MM.1S (cell line): ENCODE measurements at regions not wholly inside any gene's neighbourhood (a gene's known extent, or its start where the extent isn't known, plus 50 kb on each side); places are given as distances from the start of the nearest gene placed in this dataset.

Experiments used
- DNase-seq: peaks from one replicate; pipeline ENCODE4 v3.0.0-alpha.2; 2015
- H2AFZ ChIP-seq: fragments of 300-600 bp; sonication (generic); 2 replicates; pipeline ENCODE4 v1.6.0; 2016; ENCODE audit warnings: antibody characterized with exemption, low read length
- H3F3A ChIP-seq: fragments of 300-600 bp; sonication (generic); 2 replicates; pipeline ENCODE4 v1.6.1; 2016; ENCODE audit warnings: mild to moderate bottlenecking, antibody characterized with exemption, low read length, moderate library complexity, mixed read lengths; ENCODE audit not compliant: insufficient read depth
- H3K27ac ChIP-seq: fragments of 300-600 bp; sonication (generic); 2 replicates; pipeline ENCODE4 v1.5.1; 2016; ENCODE audit warnings: mild to moderate bottlenecking, low read length
- H3K27me3 ChIP-seq: fragments of 300-600 bp; sonication (generic); replicated peaks from 2 replicates; pipeline ENCODE4 v1.6.0; 2016; ENCODE audit warnings: low read length; ENCODE audit not compliant: insufficient read depth
- H3K36me3 ChIP-seq: fragments of 300-600 bp; sonication (generic); replicated peaks from 2 replicates; pipeline ENCODE4 v1.6.1; 2016; ENCODE audit warnings: mild to moderate bottlenecking, low read length, mixed read lengths; ENCODE audit not compliant: insufficient read depth
- H3K4me1 ChIP-seq: fragments of 300-600 bp; sonication (generic); 2 replicates; pipeline ENCODE4 v1.6.1; 2016; ENCODE audit warnings: low read length, mixed read lengths
- H3K4me2 ChIP-seq: fragments of 300-600 bp; sonication (generic); 2 replicates; pipeline ENCODE4 v1.6.0; 2016; ENCODE audit warnings: low read depth, low read length
- H3K4me3 ChIP-seq: fragments of 300-600 bp; sonication (generic); 2 replicates; pipeline ENCODE4 v1.5.1; 2016; ENCODE audit warnings: low read length, mixed read lengths
- H3K79me2 ChIP-seq: fragments of 300-600 bp; sonication (generic); 2 replicates; pipeline ENCODE4 v1.6.1; 2016; ENCODE audit warnings: mixed run types, low read length, mixed read lengths
- H3K9ac ChIP-seq: fragments of 300-600 bp; sonication (generic); 2 replicates; pipeline ENCODE4 v1.6.1; 2016; ENCODE audit warnings: low read length, mixed read lengths
- H3K9me2 ChIP-seq: fragments of 300-600 bp; sonication (generic); replicated peaks from 2 replicates; pipeline ENCODE4 v1.6.1; 2016; ENCODE audit warnings: mild to moderate bottlenecking, low read length, mixed read lengths; ENCODE audit not compliant: insufficient read depth
- H3K9me3 ChIP-seq: fragments of 300-600 bp; sonication (generic); replicated peaks from 2 replicates; pipeline ENCODE4 v1.6.1; 2016; ENCODE audit warnings: mild to moderate bottlenecking, low read length, mixed read lengths; ENCODE audit not compliant: insufficient read depth
- H4K20me1 ChIP-seq: fragments of 300-600 bp; sonication (generic); 2 replicates; pipeline ENCODE4 v1.6.1; 2016; ENCODE audit warnings: mild to moderate bottlenecking, low read length, moderate library complexity, mixed read lengths; ENCODE audit not compliant: insufficient read depth
- EZH2 ChIP-seq: fragments of 300-600 bp; sonication (generic); optimal IDR thresholded peaks from 2 replicates; pipeline ENCODE3; 2017; ENCODE audit warnings: low read depth, mild to moderate bottlenecking, antibody characterized with exemption, low read length, mixed read lengths
- EZH2phosphoT487 ChIP-seq: fragments of 300-600 bp; sonication (generic); IDR thresholded peaks from 2 replicates; pipeline ENCODE4 v1.6.1; 2018; ENCODE audit warnings: antibody characterized with exemption, low read length
- TF ChIP-seq, protein P1 (sequence below): fragments of 300-600 bp; sonication (generic); IDR thresholded peaks from 2 replicates; pipeline ENCODE4 v1.5.1; 2016; ENCODE audit warnings: antibody characterized with exemption, low read length, mixed read lengths

DNA sequence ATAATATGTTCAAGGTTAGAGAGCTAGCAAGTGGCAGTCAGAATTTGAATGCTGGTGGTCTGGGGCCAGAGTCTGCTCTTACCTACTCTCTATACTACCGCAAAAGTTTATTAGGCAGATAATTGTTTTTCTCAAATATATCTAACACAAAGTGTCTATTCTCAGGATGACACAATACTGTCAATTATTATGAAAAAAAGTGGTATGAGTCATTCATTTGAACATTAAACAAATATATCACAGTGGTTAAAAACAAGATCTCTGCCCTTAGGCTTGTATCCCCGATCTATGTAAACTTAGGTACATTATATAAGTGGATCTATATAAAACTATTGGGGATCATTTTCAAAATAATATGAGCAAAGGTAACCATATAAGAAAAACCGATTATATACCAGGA is 354.9 kb downstream of the CETN3 start:
- no peak overlapping the region for H2AFZ ChIP-seq
- H3K27me3 ChIP-seq = no peaks in the 10 kb centered on the region
- no peaks in the 10 kb centered on the region for H3K36me3 ChIP-seq
- TF ChIP-seq, protein P1, sequence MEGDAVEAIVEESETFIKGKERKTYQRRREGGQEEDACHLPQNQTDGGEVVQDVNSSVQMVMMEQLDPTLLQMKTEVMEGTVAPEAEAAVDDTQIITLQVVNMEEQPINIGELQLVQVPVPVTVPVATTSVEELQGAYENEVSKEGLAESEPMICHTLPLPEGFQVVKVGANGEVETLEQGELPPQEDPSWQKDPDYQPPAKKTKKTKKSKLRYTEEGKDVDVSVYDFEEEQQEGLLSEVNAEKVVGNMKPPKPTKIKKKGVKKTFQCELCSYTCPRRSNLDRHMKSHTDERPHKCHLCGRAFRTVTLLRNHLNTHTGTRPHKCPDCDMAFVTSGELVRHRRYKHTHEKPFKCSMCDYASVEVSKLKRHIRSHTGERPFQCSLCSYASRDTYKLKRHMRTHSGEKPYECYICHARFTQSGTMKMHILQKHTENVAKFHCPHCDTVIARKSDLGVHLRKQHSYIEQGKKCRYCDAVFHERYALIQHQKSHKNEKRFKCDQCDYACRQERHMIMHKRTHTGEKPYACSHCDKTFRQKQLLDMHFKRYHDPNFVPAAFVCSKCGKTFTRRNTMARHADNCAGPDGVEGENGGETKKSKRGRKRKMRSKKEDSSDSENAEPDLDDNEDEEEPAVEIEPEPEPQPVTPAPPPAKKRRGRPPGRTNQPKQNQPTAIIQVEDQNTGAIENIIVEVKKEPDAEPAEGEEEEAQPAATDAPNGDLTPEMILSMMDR = no peak
- TF ChIP-seq EZH2phosphoT487 = no peak
- TF ChIP-seq EZH2 = no peak
- no peaks in the 10 kb centered on the region for H3K4me1 ChIP-seq
- no peak overlapping the region for H3K9ac ChIP-seq
- no peak overlapping the region for H3K4me2 ChIP-seq
- no peaks in the 10 kb centered on the region for H3K9me2 ChIP-seq
- no peak for DNase-seq
- H3F3A ChIP-seq = no peaks in the 10 kb centered on the region
- H3K9me3 ChIP-seq = no peaks in the 10 kb centered on the region
- H3K4me3 ChIP-seq = no peak overlapping the region
- no peaks in the 10 kb centered on the region for H3K79me2 ChIP-seq
- no peak overlapping the region for H3K27ac ChIP-seq
- H4K20me1 ChIP-seq = no peaks in the 10 kb centered on the region

DNA sequence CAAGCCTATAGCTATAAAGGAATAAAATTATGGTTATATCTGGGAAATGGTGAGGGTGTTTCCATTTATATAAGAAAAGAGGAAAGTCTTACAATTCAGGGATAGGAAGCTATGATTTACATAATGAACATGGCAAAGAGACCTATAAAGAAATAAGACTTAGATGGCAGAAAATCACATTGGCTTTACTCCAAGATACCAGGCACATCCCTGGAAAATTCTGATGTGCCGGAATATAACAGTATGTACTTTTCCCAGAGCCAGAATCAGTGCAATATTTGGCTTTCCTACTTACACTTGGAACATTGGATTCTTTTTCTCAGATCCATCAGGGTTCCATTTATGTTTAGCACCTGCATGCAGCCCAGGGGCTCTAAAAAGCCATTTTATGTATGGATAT is 357.8 kb downstream of the CETN3 start:
- H2AFZ ChIP-seq = no peak overlapping the region
- H3K27ac ChIP-seq = no peak overlapping the region

GRCh38 chr5:90050103-90050502 is 359.5 kb downstream of the CETN3 start:
- Histone ChIP-seq H3K27me3 (no peaks in the 10 kb centered on the region), H3K9me2 (no peaks in the 10 kb centered on the region), H3K36me3 (no peaks in the 10 kb centered on the region), H3K79me2 (no peaks in the 10 kb centered on the region), H3K27ac (no peak overlapping the region), H3K4me1 (no peaks in the 10 kb centered on the region), H4K20me1 (no peaks in the 10 kb centered on the region), H3K9ac (no peak overlapping the region), H3K4me3 (no peak overlapping the region), H3K4me2 (no peak overlapping the region), H3K9me3 (no peaks in the 10 kb centered on the region), H3F3A (no peaks in the 10 kb centered on the region), H2AFZ (no peak overlapping the region)
- TF ChIP-seq, protein P1 = no peak
- TF ChIP-seq EZH2 (no peak), EZH2phosphoT487 (no peak)
- DNase-seq = no peak

More for the DNA sequence above, 357.8 kb downstream of the CETN3 start:
- H3K36me3 ChIP-seq = no peaks in the 10 kb centered on the region
- no peaks in the 10 kb centered on the region for H4K20me1 ChIP-seq
- TF ChIP-seq EZH2phosphoT487 (no peak), EZH2 (no peak)
- TF ChIP-seq, protein P1 = no peak
- no peak overlapping the region for H3K4me2 ChIP-seq
- H3K4me1 ChIP-seq = no peaks in the 10 kb centered on the region
- H3K79me2 ChIP-seq = no peaks in the 10 kb centered on the region
- H3K9ac ChIP-seq = no peak overlapping the region
- H3K9me2 ChIP-seq = no peaks in the 10 kb centered on the region
- H3K27me3 ChIP-seq = no peaks in the 10 kb centered on the region
- H3K9me3 ChIP-seq = no peaks in the 10 kb centered on the region
- no peak for DNase-seq
- no peaks in the 10 kb centered on the region for H3F3A ChIP-seq
- H3K4me3 ChIP-seq = no peak overlapping the region
